Activated T-cell treated with anti-CD3 and anti-CD28 coated beads, Interleukin-2, amount 50 U/mL, for 24 hours (primary cell): ENCODE measurements at regions not wholly inside any gene's neighbourhood (a gene's known extent, or its start where the extent isn't known, plus 50 kb on each side); places are given as distances from the start of the nearest gene placed in this dataset.
A peak's percentile ranks its signal among the peaks of the same experiment; 100 is the strongest.

Experiments
- DNase-seq: peaks from one replicate; pipeline ENCODE4 v3.0.0-alpha.2; 2020
- H3K27ac Mint-ChIP-seq: 2 replicates; pipeline ENCODE4 v1.8.0; 2020; ENCODE audit warnings: mild to moderate bottlenecking, mixed read lengths
- H3K27me3 Mint-ChIP-seq: 2 replicates; pipeline ENCODE4 v1.8.0; 2020; ENCODE audit warnings: mixed read lengths
- H3K36me3 Mint-ChIP-seq: 2 replicates; pipeline ENCODE4 v1.8.0; 2020; ENCODE audit warnings: low read depth, mixed read lengths
- H3K4me1 Mint-ChIP-seq: 2 replicates; pipeline ENCODE4 v1.8.0; 2020; ENCODE audit warnings: low read depth, mixed read lengths
- H3K4me3 Mint-ChIP-seq: 2 replicates; pipeline ENCODE4 v1.8.0; 2020; ENCODE audit warnings: mild to moderate bottlenecking, moderate library complexity, mixed read lengths
- H3K9me3 Mint-ChIP-seq: 2 replicates; pipeline ENCODE4 v1.8.0; 2020; ENCODE audit warnings: mixed read lengths

DNA sequence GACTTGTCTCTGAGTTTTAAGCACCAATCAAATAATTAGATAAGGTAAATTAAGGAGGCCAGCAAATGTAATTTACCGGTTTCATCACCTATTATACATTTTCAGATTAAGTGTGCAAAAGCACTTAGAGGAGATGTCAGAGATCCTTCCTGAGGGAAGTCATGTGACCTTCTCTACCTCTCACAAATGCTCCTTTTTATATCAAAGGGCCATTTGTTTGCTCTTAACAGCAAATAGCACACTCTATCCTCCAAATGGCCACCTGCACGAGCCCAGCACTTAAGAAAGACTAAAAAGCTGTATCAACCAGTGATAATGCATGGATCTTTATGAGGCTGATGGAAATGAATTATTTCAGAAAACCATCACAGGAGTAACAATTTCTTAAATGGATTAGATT lies 149.4 kb downstream of the ELOVL4 start:
- Mint-ChIP-seq H3K27me3 (peaks cover 12% of the 10 kb centered on the region), H3K4me1 (no peaks in the 10 kb centered on the region), H3K9me3 (no peaks in the 10 kb centered on the region), H3K4me3 (no peak overlapping the region), H3K27ac (no peak overlapping the region), H3K36me3 (no peaks in the 10 kb centered on the region)
- no peak for DNase-seq

DNA sequence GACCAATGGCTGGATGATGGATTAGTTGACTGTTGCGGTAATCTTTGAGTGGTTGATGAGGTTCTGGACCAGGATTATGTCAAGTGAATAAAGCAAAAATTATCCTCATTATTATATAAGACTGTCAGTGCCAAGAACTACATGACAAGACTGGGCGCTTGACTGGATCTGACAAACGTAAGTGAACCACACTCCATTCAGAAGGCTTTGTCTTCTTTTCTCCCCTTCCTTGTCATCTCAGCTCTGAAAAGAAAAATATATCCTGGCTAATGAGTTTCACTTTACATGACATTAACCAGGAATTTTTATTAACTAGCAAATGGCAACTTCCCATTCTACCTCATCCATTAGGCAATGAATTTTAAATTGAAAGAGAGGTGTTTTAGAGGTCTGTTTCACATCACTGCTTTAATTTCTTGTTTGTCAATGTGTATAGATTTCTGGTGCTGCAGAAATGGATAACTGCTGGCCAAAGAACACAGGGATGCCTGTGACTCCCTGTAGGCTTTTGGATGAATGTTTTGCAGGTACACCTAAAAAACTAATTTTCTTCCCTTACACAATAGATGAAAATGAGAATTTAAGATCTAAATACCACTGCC lies 150.1 kb downstream of the ELOVL4 start:
- no peak overlapping the region for H3K27ac Mint-ChIP-seq
- H3K9me3 Mint-ChIP-seq: no peaks in the 10 kb centered on the region
- peaks cover 12% of the 10 kb centered on the region for H3K27me3 Mint-ChIP-seq
- H3K4me1 Mint-ChIP-seq: no peaks in the 10 kb centered on the region
- DNase-seq: no peak
- no peak overlapping the region for H3K4me3 Mint-ChIP-seq
- H3K36me3 Mint-ChIP-seq: no peaks in the 10 kb centered on the region

DNA sequence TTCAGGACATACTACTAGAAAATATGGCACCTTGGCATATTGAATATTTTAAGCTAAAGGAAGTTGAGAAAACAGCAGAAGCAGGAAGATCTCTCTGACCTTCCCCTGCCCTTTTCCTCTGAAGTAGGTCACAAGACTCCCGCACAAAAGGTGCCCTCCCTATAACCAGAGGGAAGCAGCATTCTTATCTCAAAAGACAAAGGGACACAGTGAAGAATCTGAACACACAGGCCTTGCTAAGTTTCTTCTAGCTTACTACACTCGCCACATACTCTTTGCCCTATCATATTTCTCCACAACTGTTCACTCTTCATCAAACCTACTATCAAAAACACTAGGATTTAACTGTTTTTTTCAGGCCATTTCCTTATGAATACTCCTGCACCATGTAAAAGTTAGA lies 151.2 kb downstream of the ELOVL4 start:
- Mint-ChIP-seq H3K27me3 (peaks cover 4% of the 10 kb centered on the region), H3K4me3 (no peak overlapping the region), H3K27ac (no peak overlapping the region), H3K4me1 (no peaks in the 10 kb centered on the region), H3K36me3 (no peaks in the 10 kb centered on the region), H3K9me3 (no peaks in the 10 kb centered on the region)
- DNase-seq: no peak

DNA sequence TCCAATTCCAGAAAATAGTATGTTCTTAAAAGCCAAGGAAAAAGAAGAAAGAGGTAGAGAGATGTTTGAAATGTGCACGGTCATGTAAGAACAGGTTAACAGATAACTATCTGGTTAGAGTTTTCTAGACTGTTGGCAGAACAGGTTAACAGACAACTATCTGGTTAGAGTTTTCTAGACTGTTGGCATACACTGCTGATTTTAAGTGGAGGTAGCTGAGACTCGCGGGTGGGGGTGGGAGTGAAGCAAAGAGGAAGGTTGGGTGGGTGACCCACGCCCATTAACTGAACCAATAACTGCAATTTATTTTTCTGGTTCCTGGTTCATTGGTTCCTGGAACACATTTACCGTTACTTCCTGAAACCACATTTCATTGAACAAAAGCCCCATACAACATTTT lies 157.5 kb downstream of the ELOVL4 start:
- Mint-ChIP-seq H3K9me3 (no peaks in the 10 kb centered on the region), H3K36me3 (no peaks in the 10 kb centered on the region), H3K4me1 (no peaks in the 10 kb centered on the region), H3K27ac (no peak overlapping the region), H3K27me3 (no peaks in the 10 kb centered on the region), H3K4me3 (no peak overlapping the region)
- no peak for DNase-seq

DNA sequence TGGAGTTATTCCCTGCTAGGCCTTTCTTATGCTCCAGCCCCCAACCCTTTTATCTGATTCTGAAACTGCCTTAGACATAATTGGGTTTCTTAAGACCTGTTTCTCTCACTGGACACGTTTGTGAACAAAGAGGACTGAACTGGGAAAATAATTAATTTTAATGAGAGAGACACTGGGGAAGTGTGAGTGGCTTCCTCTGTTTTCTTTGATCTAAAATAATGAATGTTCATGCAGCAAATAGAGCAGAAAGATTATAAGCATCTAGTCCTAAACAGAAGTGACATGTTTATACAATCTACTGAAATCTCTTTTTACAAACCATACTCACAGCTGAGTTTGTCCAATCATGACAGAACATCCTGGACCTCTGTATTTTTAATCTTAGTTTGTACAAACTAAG lies 157.6 kb downstream of the SH3BGRL2 start:
- no peak for DNase-seq
- Mint-ChIP-seq H3K4me3 (no peak overlapping the region), H3K4me1 (no peaks in the 10 kb centered on the region), H3K27me3 (peaks cover 4% of the 10 kb centered on the region), H3K27ac (no peak overlapping the region), H3K36me3 (no peaks in the 10 kb centered on the region), H3K9me3 (no peaks in the 10 kb centered on the region)

DNA sequence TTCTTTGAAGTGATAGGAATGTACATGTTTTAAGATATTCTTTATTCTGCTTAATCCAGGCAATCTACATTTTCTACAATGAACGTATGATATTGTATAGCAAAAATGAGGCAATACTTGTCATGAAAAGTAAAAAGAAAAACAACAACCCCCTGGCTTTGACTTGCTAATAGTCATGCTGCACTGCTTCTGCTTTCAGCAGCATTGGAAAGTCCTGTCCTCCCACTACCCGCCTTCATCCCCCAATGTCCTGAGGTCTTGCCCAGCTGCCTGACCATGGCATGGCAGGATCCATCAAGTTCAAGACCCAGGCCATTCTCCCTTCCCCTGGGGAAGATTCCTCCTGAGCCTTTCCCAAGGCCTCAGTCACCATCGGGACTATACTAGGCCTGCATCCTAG lies 156.5 kb downstream of the SH3BGRL2 start:
- Mint-ChIP-seq H3K27ac (no peak overlapping the region), H3K4me3 (no peak overlapping the region), H3K27me3 (peaks cover 4% of the 10 kb centered on the region), H3K4me1 (no peaks in the 10 kb centered on the region), H3K9me3 (no peaks in the 10 kb centered on the region), H3K36me3 (no peaks in the 10 kb centered on the region)
- DNase-seq: no peak

DNA sequence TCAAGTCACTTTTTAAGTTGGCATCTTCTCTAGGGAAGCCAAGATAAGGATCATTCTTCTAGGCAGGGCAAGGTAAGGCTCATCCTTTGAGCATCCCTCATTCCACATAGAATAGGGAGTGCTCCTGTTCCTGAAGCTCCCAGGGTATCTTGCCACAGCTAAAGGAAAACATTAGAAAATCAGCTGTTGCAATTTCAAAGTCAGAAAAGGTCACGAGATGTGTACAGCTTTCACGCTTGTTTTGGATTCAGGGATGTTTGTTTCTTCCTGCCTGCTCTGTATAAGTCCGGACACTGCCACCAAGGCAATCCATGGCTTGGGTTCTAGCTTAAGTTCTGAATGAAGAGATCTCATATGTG lies 153.2 kb downstream of the SH3BGRL2 start:
- Mint-ChIP-seq H3K9me3 (no peaks in the 10 kb centered on the region), H3K4me1 (no peaks in the 10 kb centered on the region), H3K27ac (no peak overlapping the region)

DNA sequence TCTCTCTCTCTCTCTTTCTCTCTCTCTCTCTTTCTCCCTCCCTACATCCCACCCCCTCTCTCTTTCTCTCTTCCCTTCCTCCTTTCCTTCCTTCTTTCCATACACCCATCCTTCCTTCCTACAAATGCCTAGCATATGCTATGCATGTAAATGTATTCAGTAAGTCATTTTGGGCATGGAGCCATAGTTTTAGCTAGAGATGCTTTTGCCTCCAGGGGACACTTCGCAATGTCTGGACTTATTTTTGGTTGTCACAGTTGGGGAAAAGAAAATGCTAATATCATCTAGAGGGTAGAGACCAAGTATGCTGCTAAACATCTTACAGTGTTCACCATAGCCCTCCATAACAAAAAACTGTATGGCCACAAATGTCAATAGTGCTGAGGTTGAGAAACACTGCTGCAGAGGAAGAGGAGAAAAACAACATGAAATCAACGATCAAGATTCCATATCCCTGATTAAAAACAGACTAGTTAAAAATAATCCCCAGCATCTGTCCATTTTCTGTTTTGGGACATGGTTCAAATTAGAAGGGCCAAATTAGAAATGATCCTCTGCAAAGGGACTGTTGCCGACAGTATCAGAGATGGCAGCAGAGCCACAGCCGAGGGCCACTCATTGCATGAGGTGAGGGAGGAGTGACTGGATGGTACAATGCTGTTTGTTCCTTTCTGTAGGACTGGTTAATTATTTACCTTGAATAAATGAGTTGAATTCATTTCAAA lies 152.7 kb downstream of the SH3BGRL2 start:
- Mint-ChIP-seq H3K9me3 (no peaks in the 10 kb centered on the region), H3K27ac (no peak overlapping the region), H3K27me3 (peaks cover 4% of the 10 kb centered on the region), H3K4me3 (no peak overlapping the region), H3K36me3 (no peaks in the 10 kb centered on the region), H3K4me1 (no peaks in the 10 kb centered on the region)
- DNase-seq: no peak

More for the DNA sequence above, 153.2 kb downstream of the SH3BGRL2 start:
- Mint-ChIP-seq H3K36me3 (no peaks in the 10 kb centered on the region), H3K4me3 (no peak overlapping the region), H3K27me3 (peaks cover 4% of the 10 kb centered on the region)
- no peak for DNase-seq

DNA sequence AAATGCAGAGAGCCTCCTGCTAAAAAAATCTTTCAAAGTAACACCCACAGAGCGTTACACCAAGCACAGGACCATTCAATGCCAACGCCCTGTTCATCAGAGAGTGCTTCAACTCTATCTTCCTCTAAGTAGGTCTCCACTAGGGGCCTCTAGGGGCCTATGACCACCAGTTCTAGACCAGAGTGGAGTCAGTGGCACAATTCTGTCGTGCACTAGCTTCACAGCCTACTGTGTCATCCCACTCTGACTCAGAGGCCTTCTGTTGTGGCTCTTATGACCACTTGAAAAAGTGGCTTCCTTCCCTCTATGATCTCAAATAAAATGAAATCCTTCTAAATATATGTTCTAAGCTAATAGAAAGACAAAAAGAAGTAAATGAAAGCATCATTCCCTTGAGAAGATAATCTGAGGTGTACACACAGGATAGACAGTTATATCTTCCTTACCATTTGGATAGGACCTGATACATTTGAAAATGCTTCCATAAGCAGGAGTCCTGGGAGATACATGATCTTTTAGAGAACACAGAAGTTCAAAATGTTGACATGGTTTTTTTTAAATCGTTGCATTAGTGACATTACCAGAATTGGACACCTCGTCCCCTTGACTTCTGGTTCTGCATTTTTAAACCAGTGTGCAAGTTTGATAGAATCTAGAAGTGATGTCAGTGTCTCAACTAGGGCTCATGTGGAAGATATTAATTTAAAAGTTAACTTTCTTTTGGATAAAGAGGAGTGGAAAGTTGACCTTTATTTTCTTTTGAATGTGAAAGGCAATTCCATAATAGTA lies 151.9 kb downstream of the SH3BGRL2 start:
- peaks cover 4% of the 10 kb centered on the region for H3K27me3 Mint-ChIP-seq
- DNase-seq: no peak
- no peak overlapping the region for H3K4me3 Mint-ChIP-seq
- no peak overlapping the region for H3K27ac Mint-ChIP-seq
- H3K9me3 Mint-ChIP-seq: no peaks in the 10 kb centered on the region
- H3K4me1 Mint-ChIP-seq: peaks cover 3% of the 10 kb centered on the region
- H3K36me3 Mint-ChIP-seq: no peaks in the 10 kb centered on the region

DNA sequence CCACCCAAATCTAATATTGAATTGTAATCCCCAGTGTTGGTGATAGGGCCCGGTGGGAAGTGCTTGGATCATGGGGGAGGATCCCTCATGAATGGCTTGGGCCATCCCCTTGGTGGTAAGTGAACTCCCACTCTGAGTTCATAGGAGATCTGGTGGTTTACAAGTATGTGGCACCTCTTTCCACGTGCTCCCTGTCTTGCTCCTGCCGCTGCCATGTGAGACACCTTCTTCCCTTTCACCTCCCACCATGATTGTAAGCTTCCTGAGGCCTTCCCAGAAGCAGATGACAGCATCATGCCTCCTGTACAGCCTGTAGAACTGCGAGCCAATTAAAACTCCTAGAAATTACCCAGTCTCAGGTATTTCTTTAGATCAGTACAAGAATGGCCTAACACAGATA lies 150.8 kb downstream of the SH3BGRL2 start:
- Mint-ChIP-seq H3K4me1 (peaks cover 11% of the 10 kb centered on the region), H3K27me3 (peaks cover 4% of the 10 kb centered on the region), H3K27ac (no peak overlapping the region), H3K9me3 (no peaks in the 10 kb centered on the region), H3K36me3 (no peaks in the 10 kb centered on the region), H3K4me3 (no peak overlapping the region)
- DNase-seq: no peak

DNA sequence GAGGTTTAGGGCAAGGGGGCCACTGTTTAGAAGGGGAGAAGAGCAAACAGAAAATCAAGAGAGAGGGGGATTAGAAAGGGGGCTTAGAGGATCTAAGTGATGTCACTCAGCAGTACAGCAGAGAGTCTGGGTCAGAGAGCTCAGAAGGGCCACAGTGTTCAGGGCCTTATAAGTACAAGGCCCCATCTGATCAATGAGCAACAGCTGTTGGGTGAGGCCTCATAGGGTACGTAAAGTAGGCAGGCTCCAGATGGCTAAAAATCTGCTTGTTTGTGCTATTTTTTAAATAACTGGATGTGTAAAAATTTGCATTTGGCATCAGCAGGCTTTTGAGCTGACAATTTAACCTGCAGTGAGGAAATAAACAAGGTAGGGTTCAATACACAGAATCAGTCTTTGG lies 149.8 kb downstream of the SH3BGRL2 start:
- H3K27me3 Mint-ChIP-seq: peaks cover 4% of the 10 kb centered on the region
- peaks cover 11% of the 10 kb centered on the region for H3K4me1 Mint-ChIP-seq
- no peak overlapping the region for H3K27ac Mint-ChIP-seq
- DNase-seq: no peak
- H3K4me3 Mint-ChIP-seq: no peak overlapping the region
- no peaks in the 10 kb centered on the region for H3K9me3 Mint-ChIP-seq
- no peaks in the 10 kb centered on the region for H3K36me3 Mint-ChIP-seq

DNA sequence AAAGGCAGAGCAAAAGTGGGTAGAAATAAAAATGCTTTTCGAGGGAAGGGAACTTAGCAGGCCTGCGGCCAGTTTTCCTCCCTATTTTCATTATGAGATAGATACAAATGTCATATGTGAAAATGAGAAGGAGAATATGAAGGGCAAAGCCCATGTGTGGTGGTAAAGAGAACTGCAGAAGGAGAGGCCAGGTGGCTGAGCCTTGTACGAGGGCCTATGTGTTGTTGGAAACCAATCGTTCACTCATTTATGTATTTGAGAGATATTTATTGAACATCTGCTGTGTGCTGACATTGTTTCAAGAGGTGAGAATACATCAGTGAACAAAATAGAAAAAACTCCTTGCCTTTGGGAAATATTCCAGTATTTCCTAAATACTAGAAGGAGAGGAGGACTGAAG lies 147.7 kb downstream of the SH3BGRL2 start:
- no peaks in the 10 kb centered on the region for H3K9me3 Mint-ChIP-seq
- H3K36me3 Mint-ChIP-seq: no peaks in the 10 kb centered on the region
- H3K27me3 Mint-ChIP-seq: no peaks in the 10 kb centered on the region
- peaks cover 11% of the 10 kb centered on the region for H3K4me1 Mint-ChIP-seq
- no peak overlapping the region for H3K4me3 Mint-ChIP-seq
- no peak overlapping the region for H3K27ac Mint-ChIP-seq
- DNase-seq: no peak

DNA sequence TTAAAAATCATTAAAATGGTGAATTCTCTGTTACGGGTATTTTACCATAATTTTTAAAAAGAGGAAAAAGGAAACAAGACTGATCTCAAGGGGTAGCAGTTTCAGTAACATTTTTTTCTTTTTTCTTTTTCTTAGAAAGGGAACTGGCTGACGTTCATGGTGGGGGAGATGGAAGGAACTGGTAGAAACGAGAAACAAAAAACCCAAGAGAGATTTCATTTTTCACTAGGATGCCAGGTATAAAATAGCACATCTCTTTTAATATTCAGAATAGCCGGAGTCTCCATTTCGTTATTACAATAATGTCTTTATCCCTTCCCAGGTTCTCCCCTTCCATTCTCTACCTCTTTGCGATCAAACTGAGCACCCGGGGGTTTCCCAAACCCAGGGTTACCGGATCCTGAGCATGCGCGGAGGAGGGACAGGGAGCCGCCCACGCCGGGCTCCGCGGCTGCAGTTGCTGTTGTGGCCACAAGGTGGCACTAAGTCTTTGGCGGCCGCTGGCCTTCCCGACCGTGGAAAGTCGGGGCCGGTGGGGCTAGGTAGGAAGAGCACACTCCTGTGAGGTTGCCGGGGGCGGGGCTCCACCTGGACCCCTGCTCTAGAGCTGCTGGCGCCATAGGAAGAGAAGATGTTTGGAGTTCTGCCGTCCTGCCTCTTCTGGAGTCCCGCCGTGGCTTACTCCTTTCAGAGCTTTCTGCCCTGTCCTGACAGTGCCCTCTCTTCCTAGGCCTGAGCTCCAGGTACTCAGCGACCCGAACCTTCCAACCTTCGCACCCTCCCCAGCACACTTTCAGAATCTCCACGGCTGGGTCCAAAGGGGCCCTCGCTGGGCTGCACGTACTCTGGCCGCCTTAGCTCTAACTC lies 146.8 kb downstream of the SH3BGRL2 start:
- peak; percentile 96 for DNase-seq
- Mint-ChIP-seq H3K27me3 (no peaks in the 10 kb centered on the region), H3K9me3 (no peaks in the 10 kb centered on the region), H3K4me3 (peak overlapping the region; percentile 75), H3K27ac (peak overlapping the region; percentile 60), H3K4me1 (peaks cover 11% of the 10 kb centered on the region), H3K36me3 (no peaks in the 10 kb centered on the region)

DNA sequence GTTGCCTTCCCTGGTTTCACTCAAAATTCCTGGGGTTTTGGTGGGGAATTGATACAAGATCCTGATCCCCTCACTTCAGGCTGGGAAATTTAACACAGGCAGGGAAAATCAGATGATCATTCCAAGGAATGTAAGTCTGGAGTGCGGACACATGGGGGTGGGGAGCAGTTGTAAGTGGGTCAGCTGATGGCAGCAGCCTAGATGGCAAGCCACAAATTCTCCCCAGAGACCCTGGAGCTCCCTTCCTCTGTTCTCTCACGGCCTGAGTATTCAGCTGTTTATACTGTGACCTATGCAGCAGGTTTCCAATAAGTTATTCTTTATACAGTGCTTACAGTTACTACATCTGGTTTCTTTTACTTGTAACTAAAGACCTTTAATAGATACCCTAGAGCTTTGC lies 144.9 kb downstream of the SH3BGRL2 start:
- no peaks in the 10 kb centered on the region for H3K36me3 Mint-ChIP-seq
- H3K4me3 Mint-ChIP-seq: no peak overlapping the region
- no peaks in the 10 kb centered on the region for H3K9me3 Mint-ChIP-seq

More for the DNA sequence above, 144.9 kb downstream of the SH3BGRL2 start:
- Mint-ChIP-seq H3K27ac (no peak overlapping the region), H3K4me1 (peaks cover 11% of the 10 kb centered on the region), H3K27me3 (no peaks in the 10 kb centered on the region)
- DNase-seq: no peak
